ENCODE measurements at regions not wholly inside any gene's neighbourhood (a gene's known extent, or its start where the extent isn't known, plus 50 kb on each side); places are given as distances from the start of the nearest gene placed in this dataset.

DNA sequence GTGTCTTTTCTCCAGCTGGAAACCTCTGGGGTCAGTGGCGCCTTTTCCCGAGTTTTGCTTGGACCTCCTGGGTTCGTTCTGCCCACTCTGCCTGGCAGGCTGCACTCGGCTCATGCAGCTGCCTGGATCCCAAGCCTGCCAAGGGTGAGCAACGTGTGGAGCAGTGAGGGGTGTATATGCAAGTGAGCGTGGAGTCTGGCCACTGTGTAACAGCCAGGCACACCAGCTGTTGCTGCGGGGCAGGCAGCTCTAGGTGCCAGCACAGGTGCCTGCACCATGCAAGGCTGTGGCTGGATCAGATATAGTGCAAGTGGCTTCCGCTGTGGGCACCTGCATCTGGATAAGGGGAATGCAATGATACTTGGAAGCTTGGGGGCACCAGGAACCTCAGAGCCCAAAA is 699.4 kb downstream of the SLITRK1 start:
- no TSS peak for BruUV-seq (replicated peaks)
- Histone ChIP-seq H2BK15ac (ENCODE audit: low read depth, low read length) (peak overlapping the region; percentile 91; the same call in 2 of the 3 replicates), H3K9ac (ENCODE audit: low read depth, low read length) (no peak overlapping the region), H2BK20ac (ENCODE audit: low read depth, low read length) (peak overlapping the region; percentile 66; the same call in 1 of the 2 replicates), H4K20me1 (ENCODE audit: insufficient read depth, low read length) (no peaks in the 10 kb centered on the region), H3K4ac (ENCODE audit: low read depth, low read length) (peak overlapping the region; percentile 25; the same call in 1 of the 2 replicates), H3K56ac (ENCODE audit: extremely low read depth, insufficient read depth, low read length) (no peak overlapping the region), H3K4me2 (ENCODE audit: low read depth, low read length) (no peak overlapping the region), H2BK5ac (ENCODE audit: low read depth, low read length, poor library complexity, severe bottlenecking) (no peak overlapping the region), H4K8ac (ENCODE audit: low read depth in 2 of 2, low read length in 2 of 2) (no peak overlapping the region), H3K27me3 (ENCODE audit: control insufficient read depth, insufficient read depth, low read length) (no peaks in the 10 kb centered on the region), H3K9me3 (ENCODE audit: control insufficient read depth, insufficient read depth, low read length) (peaks cover 7% of the 10 kb centered on the region), H3K9me1 (ENCODE audit: insufficient read depth, low read length) (no peaks in the 10 kb centered on the region), H2AK5ac (ENCODE audit: low read depth, low read length) (peak overlapping the region; percentile 61; the same call in 1 of the 2 replicates), H3K79me1 (ENCODE audit: low read depth in 1 of 2, low read length in 2 of 2) (no peaks in the 10 kb centered on the region), H3K27ac (ENCODE audit: insufficient read depth, low read length) (no peak overlapping the region; the same call in 1 of the 2 replicates), H3K18ac (ENCODE audit: low read depth, low read length) (no peak overlapping the region; the same call in 1 of the 2 replicates), H2AFZ (replicated peaks; ENCODE audit: low read length, poor library complexity) (peak overlapping the region; percentile 9), H3K36me3 (ENCODE audit: control insufficient read depth, insufficient read depth, low read length) (no peaks in the 10 kb centered on the region), H3K4me3 (ENCODE audit: insufficient read depth, low read depth, low read length) (no peak overlapping the region), H4K5ac (ENCODE audit: low read depth, low read length) (no peak overlapping the region; the same call in 1 of the 2 replicates), H2AK9ac (replicated peaks; ENCODE audit: low read depth, low read length, poor library complexity) (no peak overlapping the region), H2BK120ac (ENCODE audit: low read depth, low read length) (peak overlapping the region; percentile 59), H3K23ac (ENCODE audit: low read depth, low read length) (no peak overlapping the region), H3K4me1 (ENCODE audit: control insufficient read depth, insufficient read depth, low read length) (0 out of 2 replicates have a peak, but pooled peaks cover 1% of the 10 kb centered on the region), H3K14ac (replicated peaks; ENCODE audit: low read depth, low read length) (no peak overlapping the region), H4K91ac (ENCODE audit: insufficient read depth, low read depth, low read length) (no peak overlapping the region)
- dilution Hi-C loops (cut with HindIII; ENCODE audit: low sequenced_read_pairs, unreplicated experiment): no loop called here
- ChIA-PET POLR2A (ENCODE audit: unreplicated experiment) (no interaction called here), CTCF (no interaction called here)
- no peak for DNase-seq
- in situ Hi-C loops (cut with MboI; ENCODE audit: low sequenced_read_pairs): no loop called here
- 100% methylated on average over 1 of the region's 8 CpGs; no CpG with 5 or more reads in 1 of the 2 experiments for WGBS, 2 experiments (ENCODE audit: extremely low coverage in 2 of 2, insufficient read length in 1 of 2)
- ATAC-seq (ENCODE audit: low read depth): no peak
- intact Hi-C loops (cut with micrococcal nuclease): no loop called here
- TF ChIP-seq MAFK (IDR thresholded peaks at IDR 0.05; ENCODE audit: low read depth, low read length) (no peak), MXI1 (IDR thresholded peaks at IDR 0.05; ENCODE audit: borderline replicate concordance, low read depth, low read length) (no peak), MAZ (IDR thresholded peaks at IDR 0.05; ENCODE audit: borderline replicate concordance, low read depth, low read length) (no peak), RAD21 (IDR thresholded peaks at IDR 0.05; ENCODE audit: low read length) (no peak), RCOR1 (IDR thresholded peaks at IDR 0.05; ENCODE audit: insufficient replicate concordance, low read length) (no peak), NFE2L2 (IDR thresholded peaks at IDR 0.05; ENCODE audit: low read depth, low read length) (no peak), SMC3 (IDR thresholded peaks at IDR 0.05; ENCODE audit: low read depth, low read length) (no peak), FOS (IDR thresholded peaks at IDR 0.05; ENCODE audit: low read depth, low read length) (no peak)
- TF ChIP-seq, protein P1, sequence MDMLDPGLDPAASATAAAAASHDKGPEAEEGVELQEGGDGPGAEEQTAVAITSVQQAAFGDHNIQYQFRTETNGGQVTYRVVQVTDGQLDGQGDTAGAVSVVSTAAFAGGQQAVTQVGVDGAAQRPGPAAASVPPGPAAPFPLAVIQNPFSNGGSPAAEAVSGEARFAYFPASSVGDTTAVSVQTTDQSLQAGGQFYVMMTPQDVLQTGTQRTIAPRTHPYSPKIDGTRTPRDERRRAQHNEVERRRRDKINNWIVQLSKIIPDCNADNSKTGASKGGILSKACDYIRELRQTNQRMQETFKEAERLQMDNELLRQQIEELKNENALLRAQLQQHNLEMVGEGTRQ (IDR thresholded peaks at IDR 0.05; ENCODE audit: low read depth, low read length): no peak
- TF ChIP-seq, protein P2, sequence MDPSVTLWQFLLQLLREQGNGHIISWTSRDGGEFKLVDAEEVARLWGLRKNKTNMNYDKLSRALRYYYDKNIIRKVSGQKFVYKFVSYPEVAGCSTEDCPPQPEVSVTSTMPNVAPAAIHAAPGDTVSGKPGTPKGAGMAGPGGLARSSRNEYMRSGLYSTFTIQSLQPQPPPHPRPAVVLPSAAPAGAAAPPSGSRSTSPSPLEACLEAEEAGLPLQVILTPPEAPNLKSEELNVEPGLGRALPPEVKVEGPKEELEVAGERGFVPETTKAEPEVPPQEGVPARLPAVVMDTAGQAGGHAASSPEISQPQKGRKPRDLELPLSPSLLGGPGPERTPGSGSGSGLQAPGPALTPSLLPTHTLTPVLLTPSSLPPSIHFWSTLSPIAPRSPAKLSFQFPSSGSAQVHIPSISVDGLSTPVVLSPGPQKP (IDR thresholded peaks at IDR 0.05; ENCODE audit: borderline replicate concordance, low read depth, low read length): no peak
- TF ChIP-seq, protein P3, sequence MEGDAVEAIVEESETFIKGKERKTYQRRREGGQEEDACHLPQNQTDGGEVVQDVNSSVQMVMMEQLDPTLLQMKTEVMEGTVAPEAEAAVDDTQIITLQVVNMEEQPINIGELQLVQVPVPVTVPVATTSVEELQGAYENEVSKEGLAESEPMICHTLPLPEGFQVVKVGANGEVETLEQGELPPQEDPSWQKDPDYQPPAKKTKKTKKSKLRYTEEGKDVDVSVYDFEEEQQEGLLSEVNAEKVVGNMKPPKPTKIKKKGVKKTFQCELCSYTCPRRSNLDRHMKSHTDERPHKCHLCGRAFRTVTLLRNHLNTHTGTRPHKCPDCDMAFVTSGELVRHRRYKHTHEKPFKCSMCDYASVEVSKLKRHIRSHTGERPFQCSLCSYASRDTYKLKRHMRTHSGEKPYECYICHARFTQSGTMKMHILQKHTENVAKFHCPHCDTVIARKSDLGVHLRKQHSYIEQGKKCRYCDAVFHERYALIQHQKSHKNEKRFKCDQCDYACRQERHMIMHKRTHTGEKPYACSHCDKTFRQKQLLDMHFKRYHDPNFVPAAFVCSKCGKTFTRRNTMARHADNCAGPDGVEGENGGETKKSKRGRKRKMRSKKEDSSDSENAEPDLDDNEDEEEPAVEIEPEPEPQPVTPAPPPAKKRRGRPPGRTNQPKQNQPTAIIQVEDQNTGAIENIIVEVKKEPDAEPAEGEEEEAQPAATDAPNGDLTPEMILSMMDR (conservative IDR thresholded peaks at IDR 0.05; ENCODE audit: low read depth, low read length): no peak

Data from IMR-90 (cell line).